GM23338 (cell line): ENCODE measurements at regions not wholly inside any gene's neighbourhood (a gene's known extent, or its start where the extent isn't known, plus 50 kb on each side); places are given as distances from the start of the nearest gene placed in this dataset.

Experiments used
- ATAC-seq: fragments of 200-7000 bp; cut with Tn5 transposase; 3 replicates; pipeline ENCODE4 v1.9.1; 2020
- DNase-seq: peaks from one replicate; pipeline ENCODE4 v3.0.0-alpha.2; 2015; ENCODE audit warnings: low spot score
- H2AFZ ChIP-seq: fragments of 200-600 bp; sonication (generic); 2 replicates; pipeline ENCODE4 v1.8.0; 2016; ENCODE audit warnings: antibody characterized with exemption, mild to moderate bottlenecking, moderate library complexity
- H3F3A ChIP-seq: fragments of 200-600 bp; sonication (generic); replicated peaks from 2 replicates; pipeline ENCODE4 v1.8.0; 2017; ENCODE audit warnings: antibody characterized with exemption, mixed run types, low read depth
- H3K27ac ChIP-seq: fragments of 200-600 bp; sonication (generic); 2 replicates; pipeline ENCODE4 v1.6.1; 2016; ENCODE audit warnings: low read depth
- H3K27me3 ChIP-seq: fragments of 200-600 bp; sonication (generic); 2 replicates; pipeline ENCODE4 v1.8.0; 2016; ENCODE audit warnings: mild to moderate bottlenecking, mixed run types, moderate library complexity; ENCODE audit not compliant: insufficient read depth
- H3K36me3 ChIP-seq: fragments of 200-600 bp; sonication (generic); 2 replicates; pipeline ENCODE4 v1.8.0; 2016; ENCODE audit warnings: mild to moderate bottlenecking; ENCODE audit not compliant: insufficient read depth
- H3K4me1 ChIP-seq: fragments of 200-600 bp; sonication (generic); 2 replicates; pipeline ENCODE4 v1.8.0; 2016; ENCODE audit warnings: mild to moderate bottlenecking, moderate library complexity; ENCODE audit not compliant: insufficient read depth
- H3K4me2 ChIP-seq: fragments of 200-600 bp; sonication (generic); 2 replicates; pipeline ENCODE4 v1.7.1; 2017; ENCODE audit warnings: mixed run types
- H3K4me3 ChIP-seq: fragments of 200-600 bp; sonication (generic); 2 replicates; pipeline ENCODE4 v1.6.1; 2016; ENCODE audit warnings: mixed run types
- H3K79me2 ChIP-seq: fragments of 200-600 bp; sonication (generic); replicated peaks from 2 replicates; pipeline ENCODE4 v1.8.0; 2017; ENCODE audit warnings: mild to moderate bottlenecking; ENCODE audit not compliant: insufficient read depth
- H3K9me2 ChIP-seq: fragments of 200-600 bp; sonication (generic); 2 replicates; pipeline ENCODE4 v1.8.0; 2017; ENCODE audit not compliant: insufficient read depth
- H4K20me1 ChIP-seq: fragments of 200-600 bp; sonication (generic); replicated peaks from 2 replicates; pipeline ENCODE4 v1.8.0; 2017; ENCODE audit warnings: mild to moderate bottlenecking; ENCODE audit not compliant: insufficient read depth
- H3K27ac Mint-ChIP-seq: 2 replicates; pipeline ENCODE4 v1.8.0; 2020; ENCODE audit warnings: inconsistent platforms, mild to moderate bottlenecking, moderate library complexity, mixed read lengths
- H3K27me3 Mint-ChIP-seq: 3 replicates; pipeline ENCODE4 v1.8.0; 2022; ENCODE audit warnings: low read depth, mild to moderate bottlenecking, moderate library complexity, mixed read lengths, inconsistent platforms; ENCODE audit not compliant: insufficient read depth, poor library complexity
- H3K36me3 Mint-ChIP-seq: 3 replicates; pipeline ENCODE4 v1.8.0; 2021; ENCODE audit warnings: low read depth, mild to moderate bottlenecking, inconsistent platforms, moderate library complexity, mixed read lengths
- H3K4me1 Mint-ChIP-seq: 3 replicates; pipeline ENCODE4 v1.8.0; 2020; ENCODE audit warnings: mild to moderate bottlenecking, inconsistent platforms, mixed read lengths
- H3K4me3 Mint-ChIP-seq: 3 replicates; pipeline ENCODE4 v1.8.0; 2021; ENCODE audit warnings: moderate library complexity, mild to moderate bottlenecking, inconsistent platforms, mixed read lengths
- H3K9me3 Mint-ChIP-seq: 3 replicates; pipeline ENCODE4 v1.8.0; 2020; ENCODE audit warnings: moderate library complexity, mild to moderate bottlenecking, inconsistent platforms, mixed read lengths
- CREB1 ChIP-seq: fragments of 250-450 bp; sonication (Bioruptor Pico); IDR thresholded peaks from 2 replicates; pipeline ENCODE4 v1.5.0; 2020; ENCODE audit warnings: low read depth, mild to moderate bottlenecking, moderate library complexity
- CTCF ChIP-seq, 2 experiments: fragments of 200-600 bp in 1 of 2; sonication (generic) in 1 of 2; conservative IDR thresholded peaks; 2 replicates each; pipeline versions ENCODE4 v1.5.1 to v1.6.1; 2016 to 2017; ENCODE audit warnings: antibody characterized with exemption in 2 of 2, low read depth in 2 of 2, mild to moderate bottlenecking in 2 of 2, moderate library complexity in 1 of 2
- ETS1 ChIP-seq: IDR thresholded peaks from 2 replicates; pipeline ENCODE4 v1.6.1; 2016; ENCODE audit warnings: antibody characterized with exemption
- EZH2 ChIP-seq: fragments of 200-600 bp; sonication (generic); IDR thresholded peaks from one replicate; pipeline ENCODE4 v1.8.0; 2017; ENCODE audit warnings: antibody characterized with exemption, mild to moderate bottlenecking, low read depth; ENCODE audit not compliant: unreplicated experiment
- EZH2phosphoT487 ChIP-seq: fragments of 200-600 bp; sonication (generic); IDR thresholded peaks from one replicate; pipeline ENCODE4 v1.8.1; 2018; ENCODE audit warnings: antibody characterized with exemption; ENCODE audit not compliant: unreplicated experiment
- JUNB ChIP-seq: IDR thresholded peaks from one replicate; pipeline ENCODE4 v1.6.1; 2016; ENCODE audit warnings: antibody characterized with exemption; ENCODE audit not compliant: unreplicated experiment
- NANOG ChIP-seq: IDR thresholded peaks from 2 replicates; pipeline ENCODE4 v1.6.1; 2016; ENCODE audit warnings: antibody characterized with exemption, borderline replicate concordance
- POLR2AphosphoS5 ChIP-seq: IDR thresholded peaks from 2 replicates; pipeline ENCODE4 v1.6.1; 2016; ENCODE audit warnings: antibody characterized with exemption, low read depth
- REST ChIP-seq: IDR thresholded peaks from one replicate; pipeline ENCODE4 v1.6.1; 2018; ENCODE audit warnings: antibody characterized with exemption; ENCODE audit not compliant: unreplicated experiment
- STAT1 ChIP-seq: IDR thresholded peaks from one replicate; pipeline ENCODE4 v1.6.1; 2016; ENCODE audit warnings: antibody characterized with exemption; ENCODE audit not compliant: unreplicated experiment
- ZNF114 ChIP-seq: fragments of 250-450 bp; sonication (Bioruptor Pico); IDR thresholded peaks from 2 replicates; pipeline ENCODE4 v1.5.0; 2020; ENCODE audit warnings: mild to moderate bottlenecking, moderate library complexity
- ZNF331 ChIP-seq: fragments of 250-450 bp; sonication (Bioruptor Pico); IDR thresholded peaks from 2 replicates; pipeline ENCODE4 v1.5.0; 2020; ENCODE audit warnings: low read depth, mild to moderate bottlenecking, moderate library complexity
- ZNF462 ChIP-seq: fragments of 250-450 bp; sonication (Bioruptor Pico); IDR thresholded peaks from 2 replicates; pipeline ENCODE4 v1.5.0; 2020; ENCODE audit warnings: mild to moderate bottlenecking, moderate library complexity

GRCh38 chr6:134397676-134398075, 79.8 kb upstream of the SGK1 start:
- Histone ChIP-seq H3K4me2 (no peak overlapping the region), H3K36me3 (no peaks in the 10 kb centered on the region), H3K4me3 (no peak overlapping the region), H3K27ac (no peak overlapping the region), H3K79me2 (no peaks in the 10 kb centered on the region), H2AFZ (no peak overlapping the region), H3F3A (no peaks in the 10 kb centered on the region), H3K27me3 (no peaks in the 10 kb centered on the region), H4K20me1 (no peaks in the 10 kb centered on the region), H3K4me1 (peaks cover 9% of the 10 kb centered on the region), H3K9me2 (no peaks in the 10 kb centered on the region)
- no peak for DNase-seq
- H3K4me3 Mint-ChIP-seq = no peak overlapping the region
- ATAC-seq = no peak
- H3K27ac Mint-ChIP-seq = no peak overlapping the region
- H3K36me3 Mint-ChIP-seq = no peaks in the 10 kb centered on the region
- peaks cover 3% of the 10 kb centered on the region for H3K27me3 Mint-ChIP-seq
- H3K4me1 Mint-ChIP-seq = peaks cover 12% of the 10 kb centered on the region; the same call in 2 of the 3 replicates
- no peaks in the 10 kb centered on the region for H3K9me3 Mint-ChIP-seq
- TF ChIP-seq ETS1 = no peak
- TF ChIP-seq CTCF (conservative IDR thresholded peaks at IDR 0.05; ENCODE audit: low read depth in 2 of 2) = no peak
- TF ChIP-seq REST = no peak
- TF ChIP-seq POLR2AphosphoS5 = no peak
- no peak for TF ChIP-seq NANOG
- TF ChIP-seq EZH2phosphoT487 = no peak
- TF ChIP-seq EZH2 = no peak
- no peak for TF ChIP-seq JUNB
- TF ChIP-seq ZNF462 (CRISPR knock-in tag) = no peak
- TF ChIP-seq STAT1 = no peak
- TF ChIP-seq ZNF331 = no peak
- TF ChIP-seq ZNF114 (CRISPR knock-in tag) = no peak
- no peak for TF ChIP-seq CREB1 (CRISPR knock-in tag)
